Gastrocnemius medialis (tissue), 4 donors: ENCODE measurements at regions not wholly inside any gene's neighbourhood (a gene's known extent, or its start where the extent isn't known, plus 50 kb on each side); places are given as distances from the start of the nearest gene placed in this dataset.

Experiments
- POLR2A ChIP-seq, 2 donors: fragments of 450-650 bp; IDR thresholded peaks; one replicate each; pipeline ENCODE4 v1.6.1; 2017; ENCODE audit warnings: antibody characterized with exemption in 2 of 2, mild to moderate bottlenecking in 2 of 2, moderate library complexity in 2 of 2
- TF ChIP-seq, protein P1 (sequence below), 5 experiments: fragments of 450-650 bp in 3 of 5; fragments of 200-600 bp in 2 of 5; sonication (generic) in 2 of 5; IDR thresholded peaks in 4 of 5; conservative IDR thresholded peaks in 1 of 5; 1 replicate in 4 of 5; 2 replicates in 1 of 5; pipeline ENCODE4 v1.5.1; 2016 to 2019; ENCODE audit warnings: antibody characterized with exemption in 5 of 5, mild to moderate bottlenecking in 3 of 5, moderate library complexity in 3 of 5

DNA sequence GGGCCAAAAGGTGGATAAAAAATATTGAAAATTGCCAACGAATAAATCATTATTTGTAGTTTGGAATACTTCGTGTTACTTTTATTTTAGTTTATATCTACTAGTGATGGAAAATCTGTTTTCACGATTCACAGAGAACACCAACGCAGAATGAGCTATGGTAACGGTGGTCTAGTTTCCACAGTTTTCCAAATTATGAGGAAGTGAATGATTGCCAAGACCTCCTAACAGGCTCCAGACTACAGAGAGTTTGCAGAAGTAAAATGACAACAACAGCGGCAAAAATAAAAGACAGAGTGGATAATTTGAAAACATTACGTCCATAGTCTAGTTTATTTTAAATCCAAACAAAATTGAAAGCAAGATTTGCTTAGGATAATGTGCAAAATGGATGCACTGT is 57.0 kb upstream of the AIG1 start:
- no peak for TF ChIP-seq POLR2A (IDR thresholded peaks at IDR 0.05)
- TF ChIP-seq, protein P1, sequence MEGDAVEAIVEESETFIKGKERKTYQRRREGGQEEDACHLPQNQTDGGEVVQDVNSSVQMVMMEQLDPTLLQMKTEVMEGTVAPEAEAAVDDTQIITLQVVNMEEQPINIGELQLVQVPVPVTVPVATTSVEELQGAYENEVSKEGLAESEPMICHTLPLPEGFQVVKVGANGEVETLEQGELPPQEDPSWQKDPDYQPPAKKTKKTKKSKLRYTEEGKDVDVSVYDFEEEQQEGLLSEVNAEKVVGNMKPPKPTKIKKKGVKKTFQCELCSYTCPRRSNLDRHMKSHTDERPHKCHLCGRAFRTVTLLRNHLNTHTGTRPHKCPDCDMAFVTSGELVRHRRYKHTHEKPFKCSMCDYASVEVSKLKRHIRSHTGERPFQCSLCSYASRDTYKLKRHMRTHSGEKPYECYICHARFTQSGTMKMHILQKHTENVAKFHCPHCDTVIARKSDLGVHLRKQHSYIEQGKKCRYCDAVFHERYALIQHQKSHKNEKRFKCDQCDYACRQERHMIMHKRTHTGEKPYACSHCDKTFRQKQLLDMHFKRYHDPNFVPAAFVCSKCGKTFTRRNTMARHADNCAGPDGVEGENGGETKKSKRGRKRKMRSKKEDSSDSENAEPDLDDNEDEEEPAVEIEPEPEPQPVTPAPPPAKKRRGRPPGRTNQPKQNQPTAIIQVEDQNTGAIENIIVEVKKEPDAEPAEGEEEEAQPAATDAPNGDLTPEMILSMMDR (IDR thresholded peaks at IDR 0.05 in 4 of 5, conservative IDR thresholded peaks at IDR 0.05 in 1 of 5), result no peak
